ENCODE measurements at regions not wholly inside any gene's neighbourhood (a gene's known extent, or its start where the extent isn't known, plus 50 kb on each side); places are given as distances from the start of the nearest gene placed in this dataset. TPM values are rescaled to one million over a fixed set of nuclear protein-coding genes. Genes with fewer than 3 reads are reported as not detected.

- Histone ChIP-seq H3K4me1 (peaks cover 0 to 10% (median 2%) of the 10 kb centered on the region in 4 donors), H3K36me3 (no peaks in the 10 kb centered on the region), H3K9me3 (no peaks in the 10 kb centered on the region), H3K27ac (no peak overlapping the region), H3K4me3 (no peak overlapping the region), H3K27me3 (no peaks in the 10 kb centered on the region)
- TF ChIP-seq CTCF (IDR thresholded peaks at IDR 0.05): no peak
- TF ChIP-seq POLR2A (IDR thresholded peaks at IDR 0.05): no peak
- TF ChIP-seq EP300 (IDR thresholded peaks at IDR 0.05): no peak
- DNase-seq (ENCODE audit: low spot score in 2 of 2): no peak
- WGBS, 2 donors: 93% methylated on average over 4 of the region's 4 CpGs
Measured at GRCh38 chr1:244914761-244915160, 50.4 kb upstream of the HNRNPU start.

Small RNAs in the stretch of these regions (small RNA-seq; reads per million reads assigned to genes)
- gene RNU6-1089P (not detected), gene RNU6-947P (not detected), gene RNU6-999P (not detected)

Data from tibial nerve (tissue), 4 donors.